ENCODE measurements at regions not wholly inside any gene's neighbourhood (a gene's known extent, or its start where the extent isn't known, plus 50 kb on each side); places are given as distances from the start of the nearest gene placed in this dataset.

GRCh38 chr7:32262315-32262714 lies 192.1 kb upstream of the PDE1C start:
- TF ChIP-seq CTCF (IDR thresholded peaks at IDR 0.05; ENCODE audit: control insufficient read depth, extremely low read depth, insufficient read depth): no peak
- H3K4me3 ChIP-seq (ENCODE audit: low read depth, low read length): no peak overlapping the region
- no peak for DNase-seq (ENCODE audit: low read depth)

- TF ChIP-seq CTCF (IDR thresholded peaks at IDR 0.05; ENCODE audit: control insufficient read depth, extremely low read depth, insufficient read depth): no peak
- H3K4me3 ChIP-seq (ENCODE audit: low read depth, low read length): no peak overlapping the region
- DNase-seq (ENCODE audit: low read depth): no peak
These were observed 189.9 kb upstream of the PDE1C start for GRCh38 chr7:32259931-32260596.

- DNase-seq (ENCODE audit: low read depth): no peak
These were observed 188.1 kb upstream of the PDE1C start for GRCh38 chr7:32258265-32258664.

GRCh38 chr7:32257621-32258020 lies 187.4 kb upstream of the PDE1C start:
- H3K4me3 ChIP-seq (ENCODE audit: low read depth, low read length): no peak overlapping the region
- TF ChIP-seq CTCF (IDR thresholded peaks at IDR 0.05; ENCODE audit: control insufficient read depth, extremely low read depth, insufficient read depth): no peak
- no peak for DNase-seq (ENCODE audit: low read depth)

More at GRCh38 chr7:32258265-32258664, 188.1 kb upstream of the PDE1C start:
- no peak for TF ChIP-seq CTCF (IDR thresholded peaks at IDR 0.05; ENCODE audit: control insufficient read depth, extremely low read depth, insufficient read depth)
- H3K4me3 ChIP-seq (ENCODE audit: low read depth, low read length): no peak overlapping the region

- no peak overlapping the region for H3K4me3 ChIP-seq (ENCODE audit: low read depth, low read length)
- no peak for TF ChIP-seq CTCF (IDR thresholded peaks at IDR 0.05; ENCODE audit: control insufficient read depth, extremely low read depth, insufficient read depth)
- no peak for DNase-seq (ENCODE audit: low read depth)
These were observed 186.6 kb upstream of the PDE1C start for GRCh38 chr7:32256811-32257210.

- no peak for TF ChIP-seq CTCF (IDR thresholded peaks at IDR 0.05; ENCODE audit: control insufficient read depth, extremely low read depth, insufficient read depth)
- no peak overlapping the region for H3K4me3 ChIP-seq (ENCODE audit: low read depth, low read length)
- no peak for DNase-seq (ENCODE audit: low read depth)
These were observed 186.2 kb upstream of the PDE1C start for GRCh38 chr7:32256376-32256775.

- H3K4me3 ChIP-seq (ENCODE audit: low read depth, low read length): no peak overlapping the region
- DNase-seq (ENCODE audit: low read depth): no peak
- no peak for TF ChIP-seq CTCF (IDR thresholded peaks at IDR 0.05; ENCODE audit: control insufficient read depth, extremely low read depth, insufficient read depth)
These were observed 184.8 kb upstream of the PDE1C start for GRCh38 chr7:32255036-32255435.
